ENCODE measurements at regions not wholly inside any gene's neighbourhood (a gene's known extent, or its start where the extent isn't known, plus 50 kb on each side); places are given as distances from the start of the nearest gene placed in this dataset.

DNA sequence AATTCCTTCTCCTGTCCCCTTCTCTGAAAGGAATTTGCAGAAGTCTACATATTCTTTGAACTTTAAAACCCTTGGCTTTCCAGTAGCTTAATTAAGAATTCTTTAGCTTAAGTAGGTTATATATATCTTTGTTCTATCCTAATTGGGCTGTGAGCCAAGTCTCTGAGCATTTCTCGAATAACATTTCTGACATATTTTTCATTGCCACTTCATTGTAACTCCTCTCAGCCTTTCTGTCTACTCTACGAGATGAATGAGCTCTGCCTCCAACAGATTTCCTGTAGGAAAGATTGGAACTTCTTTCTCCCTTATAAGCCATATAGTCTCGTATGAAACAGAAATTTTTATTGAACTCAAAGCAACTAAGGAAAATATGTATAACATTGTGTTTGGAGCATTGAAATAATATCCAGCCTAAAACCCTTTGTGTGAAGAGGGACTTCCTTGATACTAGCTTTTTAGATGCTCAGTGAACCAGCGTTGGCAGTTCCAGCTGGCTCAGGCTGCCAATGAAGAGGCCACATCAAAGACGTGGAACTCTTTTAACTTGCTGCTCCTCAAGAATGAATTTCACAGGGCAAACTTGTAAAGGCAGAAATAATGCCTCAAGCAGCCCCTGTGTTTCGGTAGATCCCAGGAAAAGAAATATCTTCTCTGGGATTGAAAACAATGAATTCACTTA lies 87.7 kb upstream of the NOX3 start:
- H3K27me3 ChIP-seq (ENCODE audit: insufficient read depth, poor library complexity, severe bottlenecking): no peaks in the 10 kb centered on the region
- no peak for ATAC-seq (ENCODE audit: low read depth)

DNA sequence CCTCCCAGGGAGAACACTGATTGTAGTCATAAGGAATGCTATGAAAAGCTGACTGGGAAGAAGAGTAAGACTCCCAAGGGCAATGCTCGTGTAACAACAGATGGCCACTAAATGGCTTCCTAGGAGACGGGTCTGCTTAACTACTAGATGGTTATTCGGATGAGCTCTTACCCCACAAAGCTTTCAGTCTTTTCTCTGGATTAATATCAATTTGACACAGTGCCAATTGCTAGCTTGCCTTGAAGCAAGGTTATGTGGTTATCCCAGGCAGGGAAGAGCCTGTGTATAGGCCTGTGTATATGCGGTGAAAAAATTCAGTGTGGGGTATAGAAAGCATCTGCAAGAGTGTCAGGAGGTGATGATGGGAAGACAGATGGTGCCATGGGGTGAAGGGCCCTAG lies 86.4 kb upstream of the NOX3 start:
- Histone ChIP-seq H3K4me3 (ENCODE audit: severe bottlenecking) (no peak overlapping the region), H3K4me1 (ENCODE audit: insufficient read depth, poor library complexity, severe bottlenecking) (no peaks in the 10 kb centered on the region), H3K9me3 (ENCODE audit: severe bottlenecking) (no peaks in the 10 kb centered on the region), H3K27me3 (ENCODE audit: insufficient read depth, poor library complexity, severe bottlenecking) (no peaks in the 10 kb centered on the region), H3K36me3 (ENCODE audit: low read depth) (no peaks in the 10 kb centered on the region), H3K27ac (ENCODE audit: poor library complexity, severe bottlenecking) (no peak overlapping the region)
- TF ChIP-seq, protein P1, sequence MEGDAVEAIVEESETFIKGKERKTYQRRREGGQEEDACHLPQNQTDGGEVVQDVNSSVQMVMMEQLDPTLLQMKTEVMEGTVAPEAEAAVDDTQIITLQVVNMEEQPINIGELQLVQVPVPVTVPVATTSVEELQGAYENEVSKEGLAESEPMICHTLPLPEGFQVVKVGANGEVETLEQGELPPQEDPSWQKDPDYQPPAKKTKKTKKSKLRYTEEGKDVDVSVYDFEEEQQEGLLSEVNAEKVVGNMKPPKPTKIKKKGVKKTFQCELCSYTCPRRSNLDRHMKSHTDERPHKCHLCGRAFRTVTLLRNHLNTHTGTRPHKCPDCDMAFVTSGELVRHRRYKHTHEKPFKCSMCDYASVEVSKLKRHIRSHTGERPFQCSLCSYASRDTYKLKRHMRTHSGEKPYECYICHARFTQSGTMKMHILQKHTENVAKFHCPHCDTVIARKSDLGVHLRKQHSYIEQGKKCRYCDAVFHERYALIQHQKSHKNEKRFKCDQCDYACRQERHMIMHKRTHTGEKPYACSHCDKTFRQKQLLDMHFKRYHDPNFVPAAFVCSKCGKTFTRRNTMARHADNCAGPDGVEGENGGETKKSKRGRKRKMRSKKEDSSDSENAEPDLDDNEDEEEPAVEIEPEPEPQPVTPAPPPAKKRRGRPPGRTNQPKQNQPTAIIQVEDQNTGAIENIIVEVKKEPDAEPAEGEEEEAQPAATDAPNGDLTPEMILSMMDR (IDR thresholded peaks at IDR 0.05; ENCODE audit: poor library complexity, severe bottlenecking): no peak
- no peak for ATAC-seq (ENCODE audit: low read depth)
- no peak for DNase-seq (ENCODE audit: low spot score)

More for the DNA sequence above, 87.7 kb upstream of the NOX3 start:
- H3K27ac ChIP-seq (ENCODE audit: poor library complexity, severe bottlenecking): no peak overlapping the region
- TF ChIP-seq, protein P1 (IDR thresholded peaks at IDR 0.05; ENCODE audit: poor library complexity, severe bottlenecking): no peak
- DNase-seq (ENCODE audit: low spot score): no peak
- no peak overlapping the region for H3K4me3 ChIP-seq (ENCODE audit: severe bottlenecking)
- no peaks in the 10 kb centered on the region for H3K36me3 ChIP-seq (ENCODE audit: low read depth)
- no peaks in the 10 kb centered on the region for H3K9me3 ChIP-seq (ENCODE audit: severe bottlenecking)
- no peaks in the 10 kb centered on the region for H3K4me1 ChIP-seq (ENCODE audit: insufficient read depth, poor library complexity, severe bottlenecking)

DNA sequence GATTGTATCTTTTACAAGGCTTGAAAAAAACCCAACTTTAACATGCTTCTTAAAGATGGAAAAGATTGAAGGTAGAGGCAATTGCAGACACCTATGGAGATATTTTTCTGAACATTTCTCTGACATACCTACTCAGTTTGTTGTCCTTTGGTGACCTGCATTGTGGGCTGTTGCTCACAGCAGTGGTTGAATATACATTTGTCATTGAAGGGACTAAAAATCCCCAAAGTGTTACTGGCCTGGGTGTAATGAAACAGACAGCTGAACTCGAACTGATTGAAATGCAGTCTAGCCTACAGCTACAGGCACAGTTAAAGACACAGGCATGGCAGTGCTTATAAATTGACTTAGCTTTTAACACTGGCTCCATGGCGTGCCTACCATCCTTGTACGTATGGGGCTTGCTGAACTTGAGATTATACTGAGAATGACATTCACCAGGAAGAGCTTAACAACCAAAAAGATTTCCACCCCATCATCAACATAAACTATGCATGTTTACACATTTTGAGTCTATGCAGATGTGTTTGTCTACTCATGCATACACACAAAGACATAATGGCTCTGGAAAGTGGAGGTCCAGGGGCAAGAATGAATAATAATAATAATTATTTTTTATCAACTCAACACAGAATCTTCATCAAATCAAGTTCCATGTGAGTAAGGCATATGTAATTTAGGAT lies 83.2 kb upstream of the NOX3 start:
- Histone ChIP-seq H3K36me3 (ENCODE audit: low read depth) (no peaks in the 10 kb centered on the region), H3K27me3 (ENCODE audit: insufficient read depth, poor library complexity, severe bottlenecking) (no peaks in the 10 kb centered on the region), H3K27ac (ENCODE audit: poor library complexity, severe bottlenecking) (no peak overlapping the region), H3K9me3 (ENCODE audit: severe bottlenecking) (no peaks in the 10 kb centered on the region), H3K4me3 (ENCODE audit: severe bottlenecking) (no peak overlapping the region), H3K4me1 (ENCODE audit: insufficient read depth, poor library complexity, severe bottlenecking) (no peaks in the 10 kb centered on the region)
- DNase-seq (ENCODE audit: low spot score) (no peak), ATAC-seq (ENCODE audit: low read depth) (no peak)
- TF ChIP-seq, protein P1 (IDR thresholded peaks at IDR 0.05; ENCODE audit: poor library complexity, severe bottlenecking): no peak

DNA sequence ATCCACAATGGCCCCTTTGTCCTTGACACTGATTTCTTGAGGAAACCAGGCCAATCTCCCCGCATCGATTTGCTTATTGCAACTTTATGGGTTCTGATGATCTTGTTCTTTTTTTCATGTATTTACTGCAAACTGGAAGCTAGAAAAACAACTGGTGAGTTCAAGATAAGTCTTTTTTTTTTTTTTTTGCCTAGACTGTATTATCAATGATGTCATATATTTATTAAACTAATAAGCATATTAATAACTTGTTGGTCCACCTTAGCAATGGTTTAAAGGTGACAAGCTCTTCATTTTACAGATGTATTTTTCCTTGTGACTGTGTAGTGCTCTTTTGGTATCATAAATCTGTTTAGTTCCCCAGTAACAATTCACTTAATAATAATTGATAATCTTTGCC lies 79.0 kb upstream of the NOX3 start:
- TF ChIP-seq, protein P1 (IDR thresholded peaks at IDR 0.05; ENCODE audit: poor library complexity, severe bottlenecking): no peak
- ATAC-seq (ENCODE audit: low read depth): no peak
- Histone ChIP-seq H3K36me3 (ENCODE audit: low read depth) (no peaks in the 10 kb centered on the region), H3K4me3 (ENCODE audit: severe bottlenecking) (no peak overlapping the region), H3K27me3 (ENCODE audit: insufficient read depth, poor library complexity, severe bottlenecking) (no peaks in the 10 kb centered on the region), H3K27ac (ENCODE audit: poor library complexity, severe bottlenecking) (no peak overlapping the region), H3K9me3 (ENCODE audit: severe bottlenecking) (no peaks in the 10 kb centered on the region), H3K4me1 (ENCODE audit: insufficient read depth, poor library complexity, severe bottlenecking) (peaks cover under 1% of the 10 kb centered on the region)
- DNase-seq (ENCODE audit: low spot score): no peak

Data from RWPE2 (cell line).